ENCODE measurements at regions not wholly inside any gene's neighbourhood (a gene's known extent, or its start where the extent isn't known, plus 50 kb on each side); places are given as distances from the start of the nearest gene placed in this dataset.

DNA sequence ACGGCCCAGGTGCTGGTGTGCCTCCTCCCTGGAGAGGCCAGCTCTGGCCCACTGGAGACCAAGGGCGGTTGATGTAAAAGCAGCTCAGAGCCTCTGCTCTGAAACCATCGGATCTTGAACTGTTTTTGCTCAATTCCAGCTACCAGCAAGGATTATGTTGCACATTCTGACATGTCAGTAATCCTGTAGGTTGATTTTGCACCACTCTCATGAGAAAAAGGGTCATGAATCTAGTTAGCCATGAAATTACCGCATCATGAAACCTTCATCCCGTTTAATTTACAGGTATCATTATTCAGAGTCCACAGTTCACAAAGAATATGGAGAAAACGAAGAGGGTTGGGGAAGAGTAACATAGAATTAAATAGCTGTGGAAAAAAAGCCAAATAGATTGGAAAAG, 120.4 kb upstream of the NSMCE3 start:
- TF ChIP-seq CSDC2 (CRISPR knock-in tag; IDR thresholded peaks at IDR 0.05) (no peak), ZNF8 (CRISPR knock-in tag; IDR thresholded peaks at IDR 0.05) (no peak)
- TF ChIP-seq, protein P1, sequence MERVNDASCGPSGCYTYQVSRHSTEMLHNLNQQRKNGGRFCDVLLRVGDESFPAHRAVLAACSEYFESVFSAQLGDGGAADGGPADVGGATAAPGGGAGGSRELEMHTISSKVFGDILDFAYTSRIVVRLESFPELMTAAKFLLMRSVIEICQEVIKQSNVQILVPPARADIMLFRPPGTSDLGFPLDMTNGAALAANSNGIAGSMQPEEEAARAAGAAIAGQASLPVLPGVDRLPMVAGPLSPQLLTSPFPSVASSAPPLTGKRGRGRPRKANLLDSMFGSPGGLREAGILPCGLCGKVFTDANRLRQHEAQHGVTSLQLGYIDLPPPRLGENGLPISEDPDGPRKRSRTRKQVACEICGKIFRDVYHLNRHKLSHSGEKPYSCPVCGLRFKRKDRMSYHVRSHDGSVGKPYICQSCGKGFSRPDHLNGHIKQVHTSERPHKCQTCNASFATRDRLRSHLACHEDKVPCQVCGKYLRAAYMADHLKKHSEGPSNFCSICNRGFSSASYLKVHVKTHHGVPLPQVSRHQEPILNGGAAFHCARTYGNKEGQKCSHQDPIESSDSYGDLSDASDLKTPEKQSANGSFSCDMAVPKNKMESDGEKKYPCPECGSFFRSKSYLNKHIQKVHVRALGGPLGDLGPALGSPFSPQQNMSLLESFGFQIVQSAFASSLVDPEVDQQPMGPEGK (CRISPR knock-in tag; IDR thresholded peaks at IDR 0.05; ENCODE audit: borderline replicate concordance) = no peak
- TF ChIP-seq, protein P2, sequence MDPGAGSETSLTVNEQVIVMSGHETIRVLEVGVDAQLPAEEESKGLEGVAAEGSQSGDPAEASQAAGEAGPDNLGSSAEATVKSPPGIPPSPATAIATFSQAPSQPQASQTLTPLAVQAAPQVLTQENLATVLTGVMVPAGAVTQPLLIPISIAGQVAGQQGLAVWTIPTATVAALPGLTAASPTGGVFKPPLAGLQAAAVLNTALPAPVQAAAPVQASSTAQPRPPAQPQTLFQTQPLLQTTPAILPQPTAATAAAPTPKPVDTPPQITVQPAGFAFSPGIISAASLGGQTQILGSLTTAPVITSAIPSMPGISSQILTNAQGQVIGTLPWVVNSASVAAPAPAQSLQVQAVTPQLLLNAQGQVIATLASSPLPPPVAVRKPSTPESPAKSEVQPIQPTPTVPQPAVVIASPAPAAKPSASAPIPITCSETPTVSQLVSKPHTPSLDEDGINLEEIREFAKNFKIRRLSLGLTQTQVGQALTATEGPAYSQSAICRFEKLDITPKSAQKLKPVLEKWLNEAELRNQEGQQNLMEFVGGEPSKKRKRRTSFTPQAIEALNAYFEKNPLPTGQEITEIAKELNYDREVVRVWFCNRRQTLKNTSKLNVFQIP (CRISPR knock-in tag; IDR thresholded peaks at IDR 0.05; ENCODE audit: borderline replicate concordance, low read depth) = no peak
- ATAC-seq = no peak

DNA sequence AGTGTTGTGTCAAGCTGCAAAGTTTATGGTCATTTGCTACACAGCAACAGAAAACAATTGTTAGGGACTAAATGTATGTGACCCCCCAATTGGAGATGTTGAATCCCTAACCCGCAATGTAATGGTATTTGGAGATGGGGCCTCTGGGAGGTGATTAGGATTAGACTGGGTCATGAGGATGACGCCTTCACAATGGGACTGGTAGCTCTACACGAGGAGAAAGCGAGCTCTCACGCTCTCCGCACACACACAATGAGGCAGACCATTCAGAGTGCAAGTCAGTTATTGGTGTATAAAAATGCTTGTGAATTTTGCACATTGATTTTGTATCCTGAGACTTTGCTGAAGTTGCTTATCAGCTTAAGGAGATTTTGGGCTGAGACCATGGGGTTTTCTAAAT, 116.9 kb upstream of the NSMCE3 start:
- ATAC-seq = no peak
- no peak for TF ChIP-seq ZC3H10 (CRISPR knock-in tag; IDR thresholded peaks at IDR 0.05)
- no peak for TF ChIP-seq ARNTL (CRISPR knock-in tag; IDR thresholded peaks at IDR 0.05; ENCODE audit: borderline replicate concordance, low read depth)
- TF ChIP-seq, protein P3, sequence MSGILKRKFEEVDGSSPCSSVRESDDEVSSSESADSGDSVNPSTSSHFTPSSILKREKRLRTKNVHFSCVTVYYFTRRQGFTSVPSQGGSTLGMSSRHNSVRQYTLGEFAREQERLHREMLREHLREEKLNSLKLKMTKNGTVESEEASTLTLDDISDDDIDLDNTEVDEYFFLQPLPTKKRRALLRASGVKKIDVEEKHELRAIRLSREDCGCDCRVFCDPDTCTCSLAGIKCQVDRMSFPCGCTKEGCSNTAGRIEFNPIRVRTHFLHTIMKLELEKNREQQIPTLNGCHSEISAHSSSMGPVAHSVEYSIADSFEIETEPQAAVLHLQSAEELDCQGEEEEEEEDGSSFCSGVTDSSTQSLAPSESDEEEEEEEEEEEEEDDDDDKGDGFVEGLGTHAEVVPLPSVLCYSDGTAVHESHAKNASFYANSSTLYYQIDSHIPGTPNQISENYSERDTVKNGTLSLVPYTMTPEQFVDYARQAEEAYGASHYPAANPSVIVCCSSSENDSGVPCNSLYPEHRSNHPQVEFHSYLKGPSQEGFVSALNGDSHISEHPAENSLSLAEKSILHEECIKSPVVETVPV (CRISPR knock-in tag; IDR thresholded peaks at IDR 0.05) = no peak
- no peak for TF ChIP-seq ZFP30 (CRISPR knock-in tag; IDR thresholded peaks at IDR 0.05)
- TF ChIP-seq, protein P1 (CRISPR knock-in tag; IDR thresholded peaks at IDR 0.05; ENCODE audit: borderline replicate concordance) = no peak
- TF ChIP-seq, protein P2 (CRISPR knock-in tag; IDR thresholded peaks at IDR 0.05; ENCODE audit: borderline replicate concordance, low read depth) = no peak
- TF ChIP-seq RARB (CRISPR knock-in tag; IDR thresholded peaks at IDR 0.05) = no peak
- no peak for TF ChIP-seq SNAI2 (CRISPR knock-in tag; IDR thresholded peaks at IDR 0.05)
- TF ChIP-seq TCF4 (CRISPR knock-in tag; IDR thresholded peaks at IDR 0.05; ENCODE audit: borderline replicate concordance) = no peak

DNA sequence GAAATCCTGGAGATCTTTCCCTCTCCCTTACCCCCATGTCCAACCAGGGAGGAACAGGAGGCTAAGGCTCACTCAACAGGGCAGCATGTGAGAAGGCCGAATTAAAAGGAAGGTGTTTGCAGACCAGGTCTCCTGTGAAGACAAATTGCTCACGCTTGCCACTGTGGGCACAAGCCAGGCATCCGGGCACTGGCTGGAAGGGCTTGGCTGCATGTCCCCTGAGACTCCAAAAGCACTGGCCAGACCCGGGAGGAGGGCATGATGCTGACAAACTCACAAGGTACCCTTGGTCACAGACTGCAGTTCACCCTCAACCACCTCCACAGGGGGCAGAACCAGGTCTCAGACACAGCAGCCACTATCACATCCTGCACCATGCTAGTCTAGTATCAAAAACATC, 113.7 kb upstream of the NSMCE3 start:
- no peak for ATAC-seq
- TF ChIP-seq CSDC2 (CRISPR knock-in tag; IDR thresholded peaks at IDR 0.05) = no peak
- TF ChIP-seq, protein P4, sequence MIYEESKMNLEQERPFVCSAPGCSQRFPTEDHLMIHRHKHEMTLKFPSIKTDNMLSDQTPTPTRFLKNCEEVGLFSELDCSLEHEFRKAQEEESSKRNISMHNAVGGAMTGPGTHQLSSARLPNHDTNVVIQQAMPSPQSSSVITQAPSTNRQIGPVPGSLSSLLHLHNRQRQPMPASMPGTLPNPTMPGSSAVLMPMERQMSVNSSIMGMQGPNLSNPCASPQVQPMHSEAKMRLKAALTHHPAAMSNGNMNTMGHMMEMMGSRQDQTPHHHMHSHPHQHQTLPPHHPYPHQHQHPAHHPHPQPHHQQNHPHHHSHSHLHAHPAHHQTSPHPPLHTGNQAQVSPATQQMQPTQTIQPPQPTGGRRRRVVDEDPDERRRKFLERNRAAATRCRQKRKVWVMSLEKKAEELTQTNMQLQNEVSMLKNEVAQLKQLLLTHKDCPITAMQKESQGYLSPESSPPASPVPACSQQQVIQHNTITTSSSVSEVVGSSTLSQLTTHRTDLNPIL (CRISPR knock-in tag; IDR thresholded peaks at IDR 0.05; ENCODE audit: low read depth) = no peak
- no peak for TF ChIP-seq ZFP30 (CRISPR knock-in tag; IDR thresholded peaks at IDR 0.05)
- TF ChIP-seq BACH2 (CRISPR knock-in tag; IDR thresholded peaks at IDR 0.05; ENCODE audit: borderline replicate concordance) = no peak
- no peak for TF ChIP-seq TCF4 (CRISPR knock-in tag; IDR thresholded peaks at IDR 0.05; ENCODE audit: borderline replicate concordance)
- TF ChIP-seq RARB (CRISPR knock-in tag; IDR thresholded peaks at IDR 0.05) = no peak
- TF ChIP-seq ZNF8 (CRISPR knock-in tag; IDR thresholded peaks at IDR 0.05) = no peak
- no peak for TF ChIP-seq GLIS3 (CRISPR knock-in tag; IDR thresholded peaks at IDR 0.05)
- TF ChIP-seq, protein P5, sequence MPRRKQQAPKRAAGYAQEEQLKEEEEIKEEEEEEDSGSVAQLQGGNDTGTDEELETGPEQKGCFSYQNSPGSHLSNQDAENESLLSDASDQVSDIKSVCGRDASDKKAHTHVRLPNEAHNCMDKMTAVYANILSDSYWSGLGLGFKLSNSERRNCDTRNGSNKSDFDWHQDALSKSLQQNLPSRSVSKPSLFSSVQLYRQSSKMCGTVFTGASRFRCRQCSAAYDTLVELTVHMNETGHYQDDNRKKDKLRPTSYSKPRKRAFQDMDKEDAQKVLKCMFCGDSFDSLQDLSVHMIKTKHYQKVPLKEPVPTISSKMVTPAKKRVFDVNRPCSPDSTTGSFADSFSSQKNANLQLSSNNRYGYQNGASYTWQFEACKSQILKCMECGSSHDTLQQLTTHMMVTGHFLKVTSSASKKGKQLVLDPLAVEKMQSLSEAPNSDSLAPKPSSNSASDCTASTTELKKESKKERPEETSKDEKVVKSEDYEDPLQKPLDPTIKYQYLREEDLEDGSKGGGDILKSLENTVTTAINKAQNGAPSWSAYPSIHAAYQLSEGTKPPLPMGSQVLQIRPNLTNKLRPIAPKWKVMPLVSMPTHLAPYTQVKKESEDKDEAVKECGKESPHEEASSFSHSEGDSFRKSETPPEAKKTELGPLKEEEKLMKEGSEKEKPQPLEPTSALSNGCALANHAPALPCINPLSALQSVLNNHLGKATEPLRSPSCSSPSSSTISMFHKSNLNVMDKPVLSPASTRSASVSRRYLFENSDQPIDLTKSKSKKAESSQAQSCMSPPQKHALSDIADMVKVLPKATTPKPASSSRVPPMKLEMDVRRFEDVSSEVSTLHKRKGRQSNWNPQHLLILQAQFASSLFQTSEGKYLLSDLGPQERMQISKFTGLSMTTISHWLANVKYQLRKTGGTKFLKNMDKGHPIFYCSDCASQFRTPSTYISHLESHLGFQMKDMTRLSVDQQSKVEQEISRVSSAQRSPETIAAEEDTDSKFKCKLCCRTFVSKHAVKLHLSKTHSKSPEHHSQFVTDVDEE (CRISPR knock-in tag; IDR thresholded peaks at IDR 0.05) = no peak
- TF ChIP-seq, protein P3 (CRISPR knock-in tag; IDR thresholded peaks at IDR 0.05) = no peak
- TF ChIP-seq, protein P1 (CRISPR knock-in tag; IDR thresholded peaks at IDR 0.05; ENCODE audit: borderline replicate concordance) = no peak
- no peak for TF ChIP-seq ESRRG (CRISPR knock-in tag; IDR thresholded peaks at IDR 0.05)

Measured in SK-N-SH treated with all-trans-retinoic acid at 6 μM for 48 hours (cell line).